22Rv1 (cell line): ENCODE measurements at regions not wholly inside any gene's neighbourhood (a gene's known extent, or its start where the extent isn't known, plus 50 kb on each side); places are given as distances from the start of the nearest gene placed in this dataset.

Experiments
- ZFX ChIP-seq: fragments of 450-650 bp; IDR thresholded peaks from 2 replicates; pipeline ENCODE4 v1.6.1; 2017; ENCODE audit warnings: antibody characterized with exemption, borderline replicate concordance
- TF ChIP-seq, protein P1 (sequence below): fragments of 450-650 bp; IDR thresholded peaks from 2 replicates; pipeline ENCODE4 v1.5.1; 2017; ENCODE audit warnings: mild to moderate bottlenecking

DNA sequence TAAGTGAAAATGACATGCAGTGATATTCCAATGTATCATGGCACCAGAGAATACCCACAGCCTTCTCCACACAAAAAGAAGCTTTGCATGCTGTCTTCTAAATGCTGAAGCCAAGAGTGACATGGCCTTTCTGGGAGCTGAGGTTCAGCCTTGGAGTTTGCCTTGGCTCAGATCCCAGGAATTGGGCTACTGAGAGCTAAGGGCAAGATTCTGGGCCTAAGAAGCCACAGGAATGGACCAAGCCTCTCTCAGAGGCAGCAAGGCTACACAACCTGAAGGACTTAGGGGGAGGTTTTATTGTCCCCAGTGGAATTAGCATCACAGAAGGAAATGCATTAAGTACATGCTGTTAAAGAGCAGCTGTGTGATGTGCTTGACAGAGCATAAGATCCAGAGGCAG is 1078.5 kb downstream of the TUSC7 start:
- TF ChIP-seq, protein P1, sequence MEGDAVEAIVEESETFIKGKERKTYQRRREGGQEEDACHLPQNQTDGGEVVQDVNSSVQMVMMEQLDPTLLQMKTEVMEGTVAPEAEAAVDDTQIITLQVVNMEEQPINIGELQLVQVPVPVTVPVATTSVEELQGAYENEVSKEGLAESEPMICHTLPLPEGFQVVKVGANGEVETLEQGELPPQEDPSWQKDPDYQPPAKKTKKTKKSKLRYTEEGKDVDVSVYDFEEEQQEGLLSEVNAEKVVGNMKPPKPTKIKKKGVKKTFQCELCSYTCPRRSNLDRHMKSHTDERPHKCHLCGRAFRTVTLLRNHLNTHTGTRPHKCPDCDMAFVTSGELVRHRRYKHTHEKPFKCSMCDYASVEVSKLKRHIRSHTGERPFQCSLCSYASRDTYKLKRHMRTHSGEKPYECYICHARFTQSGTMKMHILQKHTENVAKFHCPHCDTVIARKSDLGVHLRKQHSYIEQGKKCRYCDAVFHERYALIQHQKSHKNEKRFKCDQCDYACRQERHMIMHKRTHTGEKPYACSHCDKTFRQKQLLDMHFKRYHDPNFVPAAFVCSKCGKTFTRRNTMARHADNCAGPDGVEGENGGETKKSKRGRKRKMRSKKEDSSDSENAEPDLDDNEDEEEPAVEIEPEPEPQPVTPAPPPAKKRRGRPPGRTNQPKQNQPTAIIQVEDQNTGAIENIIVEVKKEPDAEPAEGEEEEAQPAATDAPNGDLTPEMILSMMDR, result no peak
- TF ChIP-seq ZFX, result no peak
